B cell (primary cell): ENCODE measurements at regions not wholly inside any gene's neighbourhood (a gene's known extent, or its start where the extent isn't known, plus 50 kb on each side); places are given as distances from the start of the nearest gene placed in this dataset.

Experiments
- ATAC-seq: fragments of 200-7000 bp; cut with Tn5 transposase; one replicate; pipeline ENCODE4 v1.10.0; 2021; ENCODE audit warnings: low read depth, mild to moderate bottlenecking, moderate number of reproducible peaks, moderate library complexity
- CTCF ChIA-PET: fragments of 350-600 bp; sonication (Branson Sonifier 250); formaldehyde crosslinking; loops from one replicate; lab custom pipeline; 2021; ENCODE audit warnings: antibody characterized with exemption, inconsistent platforms; lab: Charles Lee
- POLR2A ChIA-PET: fragments of 350-600 bp; sonication (Branson Sonifier 250); formaldehyde crosslinking; loops from one replicate; lab custom pipeline; 2021; ENCODE audit warnings: antibody characterized with exemption; lab: Charles Lee
- DNase-seq: peaks from one replicate; pipeline ENCODE4 v3.0.0; 2013
- H2AFZ ChIP-seq: 2 replicates; pipeline ENCODE4 v1.6.1; 2012; ENCODE audit warnings: mild to moderate bottlenecking, low read depth, low read length; ENCODE audit not compliant: insufficient read depth, poor library complexity, severe bottlenecking
- H3K27ac ChIP-seq, 2 donors: 1 replicate in 1 of 2; 2 replicates in 1 of 2; pipeline ENCODE4 v1.5.1; 2012 to 2013; ENCODE audit warnings: low read length in 2 of 2, mild to moderate bottlenecking in 2 of 2, moderate library complexity in 1 of 2
- H3K27me3 ChIP-seq, 4 experiments: fragments of 200-600 bp in 1 of 4; sonication (generic) in 1 of 4; replicated peaks in 1 of 4; 1 replicate in 2 of 4; 2 replicates in 2 of 4; pipeline versions ENCODE4 v1.6.1 to v1.7.0; 2013 to 2016; ENCODE audit warnings: low read length in 3 of 4, mild to moderate bottlenecking in 2 of 4, mixed read lengths in 1 of 4, moderate library complexity in 1 of 4; ENCODE audit not compliant: insufficient read depth in 4 of 4, control insufficient read depth in 3 of 4; ENCODE audit errors: control extremely low read depth in 1 of 4
- H3K36me3 ChIP-seq, 2 experiments: replicated peaks in 1 of 2; 1 replicate in 1 of 2; 2 replicates in 1 of 2; pipeline versions ENCODE4 v1.6.1 to v1.7.1; 2013; ENCODE audit warnings: low read length in 1 of 2; ENCODE audit not compliant: insufficient read depth in 2 of 2, control insufficient read depth in 1 of 2; ENCODE audit errors: control extremely low read depth in 1 of 2, extremely low read depth in 1 of 2
- H3K4me1 ChIP-seq, 2 donors: fragments of 200-600 bp in 1 of 2; sonication (generic) in 1 of 2; 1 replicate in 1 of 2; 2 replicates in 1 of 2; pipeline versions ENCODE4 v1.5.1 to v1.6.1; 2013 to 2017; ENCODE audit warnings: low read length in 2 of 2; ENCODE audit not compliant: control insufficient read depth in 2 of 2, insufficient read depth in 2 of 2
- H3K4me2 ChIP-seq: replicated peaks from 2 replicates; pipeline ENCODE3; 2012; ENCODE audit warnings: mild to moderate bottlenecking, low read depth, low read length; ENCODE audit not compliant: poor library complexity, severe bottlenecking
- H3K4me3 ChIP-seq, 5 experiments: fragments of 200-600 bp in 1 of 5; sonication (generic) in 1 of 5; 1 replicate in 3 of 5; 2 replicates in 2 of 5; pipeline versions ENCODE4 v1.5.1 to v1.7.0; 2011 to 2016; ENCODE audit warnings: low read length in 4 of 5, mild to moderate bottlenecking in 4 of 5, low read depth in 2 of 5, control low read depth in 1 of 5, moderate library complexity in 1 of 5; ENCODE audit not compliant: insufficient read depth in 1 of 5; ENCODE audit errors: control extremely low read depth in 1 of 5, extremely low read depth in 1 of 5
- H3K79me2 ChIP-seq: fragments of 200-600 bp; sonication (generic); one replicate; pipeline ENCODE4 v1.6.0; 2016; ENCODE audit warnings: low read length; ENCODE audit not compliant: control insufficient read depth, insufficient read depth
- H3K9ac ChIP-seq: fragments of 200-600 bp; sonication (generic); 2 replicates; pipeline ENCODE4 v1.6.1; 2017; ENCODE audit warnings: mild to moderate bottlenecking, low read length, moderate library complexity
- H3K9me3 ChIP-seq, 3 donors: one replicate each; pipeline versions ENCODE4 v1.6.1 to v1.7.1; 2013; ENCODE audit warnings: low read length in 2 of 3; ENCODE audit not compliant: control insufficient read depth in 2 of 3, insufficient read depth in 1 of 3; ENCODE audit errors: control extremely low read depth in 1 of 3
- H4K20me1 ChIP-seq: 2 replicates; pipeline ENCODE4 v1.6.0; 2012; ENCODE audit warnings: mild to moderate bottlenecking, low read length; ENCODE audit not compliant: insufficient read depth, control insufficient read depth, poor library complexity, severe bottlenecking
- H3K27ac Mint-ChIP-seq: one replicate; pipeline ENCODE4 v1.8.0; 2021; ENCODE audit warnings: mixed read lengths
- H3K27me3 Mint-ChIP-seq: one replicate; pipeline ENCODE4 v1.8.0; 2021; ENCODE audit warnings: mixed read lengths
- H3K4me1 Mint-ChIP-seq: one replicate; pipeline ENCODE4 v1.8.0; 2021; ENCODE audit warnings: mixed read lengths
- H3K4me3 Mint-ChIP-seq: one replicate; pipeline ENCODE4 v1.8.0; 2021; ENCODE audit warnings: mixed read lengths
- H3K9me3 Mint-ChIP-seq: one replicate; pipeline ENCODE4 v1.8.0; 2022; ENCODE audit warnings: mixed read lengths; ENCODE audit not compliant: insufficient read depth
- EZH2 ChIP-seq: IDR thresholded peaks from 2 replicates; pipeline ENCODE4 v1.6.1; 2012; ENCODE audit warnings: borderline replicate concordance, low read depth, mild to moderate bottlenecking, moderate library complexity, low read length; ENCODE audit not compliant: insufficient read depth, poor library complexity, severe bottlenecking
- WGBS: methylation state at CpG from one replicate; pipeline ENCODE4 v1.1.5; 2013; ENCODE audit warnings: missing lambda C conversion rate; ENCODE audit not compliant: insufficient coverage; 5-methylcytosine and 5-hydroxymethylcytosine counted together
- intact Hi-C: fragments of 100-400 bp; cut with micrococcal nuclease; formaldehyde crosslinking; loops from one replicate; pipeline ENCODE4 v1.10.0; 2022
- TF ChIP-seq, protein P1 (sequence below): fragments of 200-600 bp; IDR thresholded peaks from one replicate; pipeline ENCODE4 v1.8.0; 2022; ENCODE audit warnings: antibody characterized with exemption, mild to moderate bottlenecking

- POLR2A ChIA-PET = no interaction called here
- H3K27ac Mint-ChIP-seq = no peak overlapping the region
- H3K4me3 Mint-ChIP-seq = no peak overlapping the region
- Histone ChIP-seq H3K4me3 (no peak overlapping the region), H2AFZ (no peak overlapping the region), H4K20me1 (no peaks in the 10 kb centered on the region), H3K79me2 (no peaks in the 10 kb centered on the region), H3K27me3 (peaks cover 0 to 10% (median 4%) of the 10 kb centered on the region in 4 experiments), H3K4me1 (peaks cover 0 to 3% of the 10 kb centered on the region in 2 donors), H3K36me3 (no peaks in the 10 kb centered on the region), H3K9me3 (no peaks in the 10 kb centered on the region), H3K4me2 (no peak overlapping the region), H3K27ac (no peak overlapping the region), H3K9ac (no peak overlapping the region)
- H3K27me3 Mint-ChIP-seq = peaks cover 32% of the 10 kb centered on the region
- DNase-seq = no peak
- 70% methylated on average over 3 of the region's 5 CpGs for WGBS
- intact Hi-C loops = no loop called here
- TF ChIP-seq, protein P1, sequence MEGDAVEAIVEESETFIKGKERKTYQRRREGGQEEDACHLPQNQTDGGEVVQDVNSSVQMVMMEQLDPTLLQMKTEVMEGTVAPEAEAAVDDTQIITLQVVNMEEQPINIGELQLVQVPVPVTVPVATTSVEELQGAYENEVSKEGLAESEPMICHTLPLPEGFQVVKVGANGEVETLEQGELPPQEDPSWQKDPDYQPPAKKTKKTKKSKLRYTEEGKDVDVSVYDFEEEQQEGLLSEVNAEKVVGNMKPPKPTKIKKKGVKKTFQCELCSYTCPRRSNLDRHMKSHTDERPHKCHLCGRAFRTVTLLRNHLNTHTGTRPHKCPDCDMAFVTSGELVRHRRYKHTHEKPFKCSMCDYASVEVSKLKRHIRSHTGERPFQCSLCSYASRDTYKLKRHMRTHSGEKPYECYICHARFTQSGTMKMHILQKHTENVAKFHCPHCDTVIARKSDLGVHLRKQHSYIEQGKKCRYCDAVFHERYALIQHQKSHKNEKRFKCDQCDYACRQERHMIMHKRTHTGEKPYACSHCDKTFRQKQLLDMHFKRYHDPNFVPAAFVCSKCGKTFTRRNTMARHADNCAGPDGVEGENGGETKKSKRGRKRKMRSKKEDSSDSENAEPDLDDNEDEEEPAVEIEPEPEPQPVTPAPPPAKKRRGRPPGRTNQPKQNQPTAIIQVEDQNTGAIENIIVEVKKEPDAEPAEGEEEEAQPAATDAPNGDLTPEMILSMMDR = no peak
- TF ChIP-seq EZH2 = no peak
- H3K4me1 Mint-ChIP-seq = no peaks in the 10 kb centered on the region
- ATAC-seq = no peak
- H3K9me3 Mint-ChIP-seq = no peaks in the 10 kb centered on the region
- CTCF ChIA-PET = no interaction called here
Observed at GRCh38 chr2:8225266-8225665, 456.6 kb upstream of the ID2 start.

DNA sequence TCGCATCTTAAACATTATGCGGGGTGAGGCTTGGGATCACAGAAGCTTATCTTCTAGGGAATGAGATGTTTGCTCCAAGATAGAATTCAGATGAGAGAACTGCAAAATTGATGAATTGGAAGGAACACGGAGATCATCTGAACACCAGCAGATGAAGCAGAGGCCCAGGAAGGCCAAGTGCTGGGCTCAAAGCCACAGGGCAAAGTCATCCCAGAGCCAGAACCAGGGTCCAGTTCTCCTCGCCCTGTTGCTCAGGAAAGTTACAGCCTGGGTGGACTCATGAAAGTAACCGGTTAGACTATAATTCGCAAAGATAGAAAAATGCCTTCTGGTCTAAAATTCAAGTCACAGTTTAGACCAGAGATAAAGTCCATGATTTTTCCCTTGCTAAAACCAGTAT, 456.1 kb upstream of the ID2 start:
- Histone ChIP-seq H3K27me3 (peaks cover 0 to 12% (median 5%) of the 10 kb centered on the region in 4 experiments), H3K9ac (no peak overlapping the region), H4K20me1 (no peaks in the 10 kb centered on the region), H3K79me2 (no peaks in the 10 kb centered on the region), H3K4me2 (no peak overlapping the region), H3K4me1 (peaks cover 0 to 3% of the 10 kb centered on the region in 2 donors), H3K27ac (no peak overlapping the region), H2AFZ (no peak overlapping the region), H3K4me3 (no peak overlapping the region), H3K9me3 (no peaks in the 10 kb centered on the region), H3K36me3 (no peaks in the 10 kb centered on the region)
- no peak overlapping the region for H3K27ac Mint-ChIP-seq
- intact Hi-C loops = no loop called here
- TF ChIP-seq EZH2 = no peak
- TF ChIP-seq, protein P1 = no peak
- H3K27me3 Mint-ChIP-seq = peaks cover 32% of the 10 kb centered on the region
- ChIA-PET POLR2A (no interaction called here), CTCF (no interaction called here)
- H3K4me1 Mint-ChIP-seq = no peaks in the 10 kb centered on the region
- H3K4me3 Mint-ChIP-seq = no peak overlapping the region
- no peaks in the 10 kb centered on the region for H3K9me3 Mint-ChIP-seq
- no peak for ATAC-seq
- no peak for DNase-seq
- over 99% methylated on average over 6 of the region's 6 CpGs for WGBS
